Neuron (in vitro differentiated cells): ENCODE measurements at regions not wholly inside any gene's neighbourhood (a gene's known extent, or its start where the extent isn't known, plus 50 kb on each side); places are given as distances from the start of the nearest gene placed in this dataset.

ENCODE experiments used
- H2AFZ ChIP-seq: one replicate; pipeline ENCODE4 v1.6.1; 2013; ENCODE audit warnings: low read depth, mild to moderate bottlenecking, inconsistent platforms, low read length, moderate library complexity
- H3K27me3 ChIP-seq: one replicate; pipeline ENCODE4 v1.6.1; 2013; ENCODE audit warnings: low read length; ENCODE audit not compliant: insufficient read depth
- H3K36me3 ChIP-seq: one replicate; pipeline ENCODE4 v1.6.1; 2013; ENCODE audit warnings: low read length; ENCODE audit not compliant: insufficient read depth
- H3K4me1 ChIP-seq: one replicate; pipeline ENCODE4 v1.6.1; 2013; ENCODE audit warnings: low read length; ENCODE audit not compliant: insufficient read depth
- H3K4me3 ChIP-seq: 2 replicates; pipeline ENCODE4 v1.5.1; 2013; ENCODE audit warnings: mild to moderate bottlenecking, low read length, moderate library complexity
- H3K9me3 ChIP-seq: one replicate; pipeline ENCODE4 v1.6.1; 2013; ENCODE audit warnings: low read length

GRCh38 chr2:14942987-14943386 lies 310.5 kb downstream of the LRATD1 start:
- Histone ChIP-seq H3K4me1 (no peaks in the 10 kb centered on the region), H3K4me3 (no peak overlapping the region), H3K27me3 (no peaks in the 10 kb centered on the region), H2AFZ (no peak overlapping the region), H3K36me3 (no peaks in the 10 kb centered on the region), H3K9me3 (peaks cover 2% of the 10 kb centered on the region)

GRCh38 chr2:14944562-14945346 lies 312.2 kb downstream of the LRATD1 start:
- H2AFZ ChIP-seq = no peak overlapping the region
- no peaks in the 10 kb centered on the region for H3K4me1 ChIP-seq
- no peaks in the 10 kb centered on the region for H3K36me3 ChIP-seq
- no peak overlapping the region for H3K4me3 ChIP-seq
- H3K9me3 ChIP-seq = no peaks in the 10 kb centered on the region
- no peaks in the 10 kb centered on the region for H3K27me3 ChIP-seq

- no peaks in the 10 kb centered on the region for H3K4me1 ChIP-seq
- H3K4me3 ChIP-seq = no peak overlapping the region
- no peaks in the 10 kb centered on the region for H3K36me3 ChIP-seq
- H2AFZ ChIP-seq = no peak overlapping the region
- H3K27me3 ChIP-seq = no peaks in the 10 kb centered on the region
- no peaks in the 10 kb centered on the region for H3K9me3 ChIP-seq
Measured at GRCh38 chr2:14951569-14952285, 319.2 kb downstream of the LRATD1 start.

GRCh38 chr2:14952400-14952963 lies 320.0 kb downstream of the LRATD1 start:
- no peaks in the 10 kb centered on the region for H3K9me3 ChIP-seq
- H3K36me3 ChIP-seq = no peaks in the 10 kb centered on the region
- no peak overlapping the region for H2AFZ ChIP-seq
- no peak overlapping the region for H3K4me3 ChIP-seq
- no peaks in the 10 kb centered on the region for H3K4me1 ChIP-seq
- no peaks in the 10 kb centered on the region for H3K27me3 ChIP-seq

GRCh38 chr2:14960686-14961324 lies 328.3 kb downstream of the LRATD1 start:
- Histone ChIP-seq H3K4me1 (no peaks in the 10 kb centered on the region), H3K9me3 (no peaks in the 10 kb centered on the region), H3K27me3 (no peaks in the 10 kb centered on the region), H3K36me3 (no peaks in the 10 kb centered on the region), H2AFZ (no peak overlapping the region), H3K4me3 (no peak overlapping the region)

GRCh38 chr2:14967729-14968128 lies 335.2 kb downstream of the LRATD1 start:
- Histone ChIP-seq H3K36me3 (no peaks in the 10 kb centered on the region), H3K27me3 (no peaks in the 10 kb centered on the region), H3K4me1 (no peaks in the 10 kb centered on the region), H2AFZ (no peak overlapping the region), H3K4me3 (no peak overlapping the region), H3K9me3 (no peaks in the 10 kb centered on the region)

- no peaks in the 10 kb centered on the region for H3K4me1 ChIP-seq
- no peaks in the 10 kb centered on the region for H3K9me3 ChIP-seq
- H3K36me3 ChIP-seq = no peaks in the 10 kb centered on the region
- no peaks in the 10 kb centered on the region for H3K27me3 ChIP-seq
- no peak overlapping the region for H3K4me3 ChIP-seq
- no peak overlapping the region for H2AFZ ChIP-seq
Measured at GRCh38 chr2:14975381-14975780, 342.9 kb downstream of the LRATD1 start.

GRCh38 chr2:14977021-14977420 lies 344.5 kb downstream of the LRATD1 start:
- Histone ChIP-seq H3K36me3 (no peaks in the 10 kb centered on the region), H3K27me3 (no peaks in the 10 kb centered on the region), H3K4me1 (no peaks in the 10 kb centered on the region), H2AFZ (no peak overlapping the region), H3K4me3 (no peak overlapping the region), H3K9me3 (no peaks in the 10 kb centered on the region)

GRCh38 chr2:14978845-14979244 lies 346.3 kb downstream of the LRATD1 start:
- H3K9me3 ChIP-seq = no peaks in the 10 kb centered on the region
- H3K4me3 ChIP-seq = no peak overlapping the region
- H2AFZ ChIP-seq = no peak overlapping the region
- no peaks in the 10 kb centered on the region for H3K27me3 ChIP-seq
- H3K4me1 ChIP-seq = no peaks in the 10 kb centered on the region
- no peaks in the 10 kb centered on the region for H3K36me3 ChIP-seq

- H3K4me1 ChIP-seq = no peaks in the 10 kb centered on the region
- H3K4me3 ChIP-seq = no peak overlapping the region
- H2AFZ ChIP-seq = no peak overlapping the region
- H3K9me3 ChIP-seq = no peaks in the 10 kb centered on the region
- H3K36me3 ChIP-seq = no peaks in the 10 kb centered on the region
- H3K27me3 ChIP-seq = no peaks in the 10 kb centered on the region
Measured at GRCh38 chr2:14982790-14983189, 350.3 kb downstream of the LRATD1 start.

- Histone ChIP-seq H3K27me3 (no peaks in the 10 kb centered on the region), H3K4me1 (no peaks in the 10 kb centered on the region), H3K36me3 (no peaks in the 10 kb centered on the region), H3K4me3 (no peak overlapping the region), H2AFZ (no peak overlapping the region), H3K9me3 (no peaks in the 10 kb centered on the region)
Measured at GRCh38 chr2:14988600-14988999, 356.1 kb downstream of the LRATD1 start.

GRCh38 chr2:14991723-14992122 lies 359.2 kb downstream of the LRATD1 start:
- no peaks in the 10 kb centered on the region for H3K4me1 ChIP-seq
- H3K9me3 ChIP-seq = no peaks in the 10 kb centered on the region
- H3K4me3 ChIP-seq = no peak overlapping the region
- H3K36me3 ChIP-seq = no peaks in the 10 kb centered on the region
- no peaks in the 10 kb centered on the region for H3K27me3 ChIP-seq
- no peak overlapping the region for H2AFZ ChIP-seq

- Histone ChIP-seq H2AFZ (no peak overlapping the region), H3K4me3 (no peak overlapping the region), H3K4me1 (peaks cover 14% of the 10 kb centered on the region), H3K36me3 (no peaks in the 10 kb centered on the region), H3K9me3 (no peaks in the 10 kb centered on the region), H3K27me3 (no peaks in the 10 kb centered on the region)
Measured at GRCh38 chr2:14994721-14995120, 362.2 kb downstream of the LRATD1 start.
